GM21576 (cell line): ENCODE measurements at regions not wholly inside any gene's neighbourhood (a gene's known extent, or its start where the extent isn't known, plus 50 kb on each side); places are given as distances from the start of the nearest gene placed in this dataset.

Experiments
- ATAC-seq: cut with Tn5 transposase; IDR thresholded peaks from one replicate; pipeline ENCODE4 v1.9.1; 2021; ENCODE audit warnings: mild to moderate bottlenecking, moderate library complexity; ENCODE audit not compliant: unreplicated experiment

DNA sequence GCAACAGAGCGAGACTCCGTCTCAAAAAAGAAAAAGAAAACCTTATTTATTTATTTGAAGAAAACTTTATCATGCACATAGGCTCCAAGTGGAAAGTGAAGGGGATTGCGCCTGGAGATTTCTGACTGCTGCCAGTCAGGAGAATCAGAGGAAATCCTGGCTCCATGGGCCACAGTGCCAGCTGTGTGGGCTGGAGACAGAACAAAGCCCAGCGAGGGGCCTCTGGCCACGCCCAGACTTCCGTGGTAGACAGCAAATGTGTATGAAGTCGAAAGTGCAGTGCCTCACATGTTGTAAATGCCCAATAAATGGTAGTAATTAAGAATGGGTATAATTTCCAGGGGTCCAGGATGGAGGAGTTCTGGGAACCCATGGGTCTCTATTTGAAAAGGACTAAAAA, 75.8 kb upstream of the WWC1 start:
- no peak for ATAC-seq

DNA sequence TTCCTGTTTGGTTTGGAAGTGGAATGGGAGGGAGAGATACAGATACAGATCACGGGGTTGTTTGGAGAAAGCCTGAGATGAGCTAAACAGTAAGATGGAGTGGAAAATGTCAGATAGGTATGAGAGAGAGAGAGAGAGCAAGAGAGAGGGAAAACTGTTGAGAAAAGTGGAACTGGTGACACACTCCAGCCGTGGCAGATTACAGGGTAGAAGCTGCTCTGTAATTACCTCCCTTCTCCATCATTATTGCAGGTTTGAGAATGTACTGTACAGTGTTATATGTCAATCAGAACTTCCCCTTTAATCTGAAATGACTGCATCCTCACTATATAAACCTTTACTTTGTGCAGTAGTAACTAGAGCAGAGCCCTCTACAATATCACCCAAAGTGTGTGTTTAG, 74.5 kb upstream of the WWC1 start:
- no peak for ATAC-seq

DNA sequence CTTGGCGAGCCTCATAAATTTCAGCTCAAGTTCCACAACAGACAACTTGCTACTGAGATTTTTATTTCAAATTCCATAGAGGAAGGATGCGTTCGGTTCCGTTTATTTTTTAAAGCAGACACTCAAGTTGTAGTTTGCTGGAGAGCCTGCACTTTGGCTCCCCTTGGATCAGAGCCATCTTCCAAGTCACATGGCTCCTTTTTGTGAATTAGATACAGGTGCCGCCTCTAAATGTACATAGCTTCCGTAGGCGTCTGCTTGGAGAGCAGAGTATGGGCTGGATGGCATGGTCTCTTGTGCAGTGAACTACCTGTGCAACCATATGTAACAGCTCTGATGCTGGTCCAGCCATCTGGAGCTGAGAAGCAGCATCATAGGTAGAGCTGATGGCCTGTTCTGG, 73.9 kb upstream of the WWC1 start:
- no peak for ATAC-seq

DNA sequence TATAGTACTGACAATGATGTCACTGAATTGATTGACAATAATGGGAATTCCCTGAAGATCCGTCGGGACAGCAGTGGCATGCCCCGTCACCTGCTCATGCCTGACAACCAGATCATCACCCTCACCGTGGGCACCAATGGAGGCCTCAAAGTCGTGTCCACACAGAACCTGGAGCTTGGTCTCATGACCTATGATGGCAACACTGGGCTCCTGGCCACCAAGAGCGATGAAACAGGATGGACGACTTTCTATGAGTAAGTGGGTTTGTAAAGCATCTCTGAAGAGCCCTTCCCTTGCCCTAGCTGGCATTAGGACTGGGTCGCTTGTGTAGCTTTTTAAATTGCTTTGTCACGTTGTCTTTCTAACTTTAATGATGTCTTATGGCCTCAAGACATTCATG, 72.7 kb upstream of the WWC1 start:
- ATAC-seq: no peak

DNA sequence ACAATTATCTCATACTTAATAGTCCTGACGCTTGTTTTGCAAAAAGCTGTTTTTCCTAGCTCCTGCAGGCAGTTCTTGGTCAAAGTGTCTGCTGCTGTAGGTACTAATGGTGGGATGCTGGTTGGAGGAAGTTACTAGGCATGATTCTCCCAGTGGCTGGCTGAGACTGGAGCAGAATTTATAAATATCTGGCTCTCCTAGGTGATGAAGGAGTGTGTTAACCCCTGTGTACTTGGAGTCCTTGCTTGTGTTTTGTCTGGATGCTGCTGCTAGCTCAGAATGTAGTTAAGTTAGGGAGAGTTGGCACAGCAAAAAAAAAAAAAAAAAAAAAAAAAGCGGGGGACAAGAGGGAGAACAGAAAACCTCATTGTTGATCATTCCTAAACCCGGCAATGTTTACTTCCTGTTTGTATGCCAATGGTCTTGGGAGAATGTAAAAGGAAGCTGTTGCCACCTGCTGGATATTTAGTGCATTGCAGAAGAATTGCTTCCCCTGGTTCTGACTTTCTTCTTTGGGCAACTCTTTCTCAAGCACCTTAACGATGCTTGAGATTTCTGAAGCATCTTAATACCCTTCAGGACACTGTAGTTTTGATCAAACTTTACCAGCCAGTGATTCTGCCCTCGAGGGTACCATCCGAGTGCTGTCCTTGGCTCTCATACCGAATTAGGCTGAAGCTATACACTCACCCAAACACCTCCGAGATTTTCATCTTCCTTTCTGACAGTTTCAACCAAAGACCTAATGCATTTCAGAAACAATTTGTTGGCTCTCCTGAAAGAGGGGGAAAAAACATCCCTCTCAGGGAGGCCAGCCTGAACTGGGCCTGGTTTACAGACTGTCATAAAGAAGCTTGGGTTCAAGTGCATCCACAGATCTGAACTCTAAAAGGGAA, 71.7 kb upstream of the WWC1 start:
- ATAC-seq: peak; percentile 93

DNA sequence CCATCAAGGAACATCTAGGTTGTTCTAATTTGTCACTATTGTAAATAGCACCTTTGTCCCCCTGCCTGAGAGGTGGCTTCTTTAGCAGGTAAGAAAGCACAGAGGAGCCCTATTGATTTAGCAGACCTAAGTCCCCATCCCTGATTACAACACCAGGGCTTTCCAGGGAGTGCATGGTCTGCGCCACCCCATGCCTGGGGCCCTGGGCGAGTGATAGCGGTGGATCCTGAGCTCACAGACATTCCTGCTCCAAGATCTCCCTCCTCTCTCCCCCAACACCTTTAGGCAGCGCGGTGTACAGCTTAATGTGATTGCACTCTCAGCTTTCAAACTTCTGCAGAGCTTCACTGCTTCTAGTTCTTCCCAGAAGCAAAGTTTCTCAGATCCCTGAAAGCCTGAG, 67.4 kb upstream of the WWC1 start:
- no peak for ATAC-seq

DNA sequence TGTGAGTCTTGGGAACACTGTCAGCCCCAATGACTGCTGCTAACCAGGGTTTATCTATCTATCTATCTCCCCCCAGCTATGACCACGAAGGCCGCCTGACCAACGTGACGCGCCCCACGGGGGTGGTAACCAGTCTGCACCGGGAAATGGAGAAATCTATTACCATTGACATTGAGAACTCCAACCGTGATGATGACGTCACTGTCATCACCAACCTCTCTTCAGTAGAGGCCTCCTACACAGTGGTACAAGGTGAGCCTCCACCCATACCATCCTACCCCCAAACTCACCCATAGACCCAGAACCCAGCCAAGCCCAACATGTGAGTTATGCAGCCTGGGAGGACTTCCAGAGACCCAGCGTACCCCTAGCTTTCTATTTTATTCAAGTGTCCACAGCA, 65.4 kb upstream of the WWC1 start:
- no peak for ATAC-seq

DNA sequence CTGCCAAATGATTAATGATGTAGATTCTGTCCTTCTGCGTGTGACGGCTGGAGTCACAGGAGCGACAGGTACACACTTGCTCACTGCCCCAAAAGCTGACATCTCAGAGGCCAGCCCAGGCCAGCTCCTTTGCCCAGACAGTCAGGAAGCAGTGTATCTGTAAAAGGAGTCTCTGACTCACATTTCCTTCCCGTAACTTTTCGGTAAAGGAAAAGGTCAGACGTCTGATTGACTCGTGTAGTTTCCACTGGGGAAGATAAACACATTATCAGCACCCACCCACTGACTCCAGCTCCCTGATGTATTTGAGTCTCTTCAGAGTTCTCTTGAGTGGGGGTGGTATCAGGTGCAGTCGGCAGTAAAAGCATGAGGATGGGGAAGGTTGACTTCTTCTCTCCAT, 64.4 kb upstream of the WWC1 start:
- no peak for ATAC-seq

DNA sequence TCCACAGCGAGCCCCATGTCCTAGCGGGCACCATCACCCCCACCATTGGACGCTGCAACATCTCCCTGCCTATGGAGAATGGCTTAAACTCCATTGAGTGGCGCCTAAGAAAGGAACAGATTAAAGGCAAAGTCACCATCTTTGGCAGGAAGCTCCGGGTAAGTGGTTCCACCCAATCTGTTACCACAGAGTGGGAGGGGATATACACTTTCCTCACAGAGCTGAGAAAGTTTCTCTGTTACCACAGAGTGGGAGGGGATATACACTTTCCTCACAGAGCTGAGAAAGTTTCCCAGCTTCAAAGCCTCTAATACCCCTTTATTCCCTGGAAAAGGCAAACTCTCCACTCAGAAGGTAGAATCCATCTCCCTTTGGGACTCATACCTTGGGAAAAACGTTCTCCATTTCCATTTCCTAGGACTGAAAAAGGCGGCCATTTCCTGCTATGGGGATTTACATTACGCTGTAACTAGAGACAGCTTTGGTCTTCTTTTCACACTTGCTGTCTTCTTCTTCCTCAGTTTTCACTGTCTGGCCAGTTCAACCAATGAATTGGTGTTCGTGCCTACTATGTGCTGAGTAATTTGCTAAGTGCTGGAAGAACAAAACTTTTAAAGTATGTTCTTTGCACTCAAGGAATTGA, 63.4 kb upstream of the WWC1 start:
- peak; percentile 100 for ATAC-seq

DNA sequence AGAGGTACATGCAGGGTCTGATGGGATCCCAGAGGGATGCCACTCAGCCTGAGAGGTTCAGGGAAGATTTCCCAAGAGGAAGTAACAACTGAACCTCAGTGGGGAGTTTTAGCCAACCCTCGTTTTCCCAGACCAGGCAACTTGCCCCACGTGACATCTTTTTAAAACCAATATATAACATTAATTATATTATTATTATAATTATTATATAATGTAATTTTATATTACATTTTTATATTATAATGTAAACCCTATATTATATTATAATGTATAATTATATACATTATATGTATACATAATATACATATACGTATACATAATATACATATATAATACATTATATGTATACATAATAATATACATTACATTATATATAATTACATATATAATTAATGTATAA, 62.8 kb upstream of the WWC1 start:
- ATAC-seq: no peak

DNA sequence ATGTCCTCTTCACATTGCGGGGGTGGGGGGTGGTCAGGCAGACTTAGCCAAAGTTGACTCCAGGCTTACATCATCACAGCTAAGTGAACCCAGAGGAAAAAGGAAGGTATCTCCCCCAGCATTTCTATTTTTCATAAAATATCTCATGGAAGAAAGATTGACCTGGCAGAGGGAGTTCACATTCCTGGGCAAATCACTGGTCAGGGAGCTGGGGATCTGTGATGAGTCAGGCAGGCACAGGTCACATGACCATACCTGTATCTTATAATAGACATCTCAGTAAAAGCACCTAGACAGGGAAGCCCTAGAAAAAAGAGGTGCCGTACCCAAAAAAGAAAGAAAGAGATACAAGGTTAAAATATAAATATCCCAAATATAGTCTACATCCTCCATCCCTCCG, 57.3 kb upstream of the WWC1 start:
- no peak for ATAC-seq

DNA sequence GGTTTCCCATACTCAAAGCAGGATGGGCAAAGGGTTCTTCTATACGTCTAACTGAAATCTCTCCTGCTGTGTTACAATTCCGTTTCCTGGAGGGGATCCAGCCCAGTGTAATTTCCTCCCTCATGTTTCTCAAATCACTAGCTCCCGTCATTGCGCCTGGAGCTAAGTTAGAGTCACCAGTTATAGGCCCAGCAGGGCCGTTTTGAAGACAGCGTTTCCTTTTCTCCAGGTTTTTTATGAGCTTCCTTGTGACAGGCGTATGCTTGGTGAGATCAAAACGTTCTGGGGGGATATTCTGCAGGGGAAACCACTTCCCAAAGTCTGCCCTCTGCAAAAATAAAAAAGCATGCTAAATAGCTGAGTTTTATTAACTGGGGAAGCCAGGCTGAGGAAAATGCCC, 53.0 kb upstream of the WWC1 start:
- ATAC-seq: no peak

DNA sequence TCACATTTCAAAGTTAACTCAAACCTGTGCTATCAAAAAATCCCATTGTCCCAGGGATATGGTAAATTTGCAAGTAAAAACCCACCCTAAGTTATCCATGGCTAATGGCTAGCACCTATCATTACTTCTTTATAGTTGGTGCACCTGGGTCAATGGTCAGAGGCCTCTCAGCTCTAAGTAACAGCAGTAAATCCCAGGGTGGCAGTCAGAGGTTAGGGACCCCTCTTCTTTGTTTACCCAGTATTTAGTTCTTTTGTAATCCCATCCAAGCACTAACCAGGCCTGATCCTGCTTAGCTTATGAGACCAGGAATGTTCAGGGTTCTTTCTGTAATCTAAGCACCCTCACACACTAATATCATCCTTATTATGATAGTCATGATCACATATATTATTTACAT, 52.1 kb upstream of the WWC1 start:
- ATAC-seq: no peak
